Mononuclear cell (primary cell): ENCODE measurements at regions not wholly inside any gene's neighbourhood (a gene's known extent, or its start where the extent isn't known, plus 50 kb on each side); places are given as distances from the start of the nearest gene placed in this dataset.

ENCODE experiments used
- H3K27me3 ChIP-seq: 2 replicates; pipeline ENCODE4 v1.6.0; 2011; ENCODE audit warnings: low read length, control low read depth; ENCODE audit not compliant: insufficient read depth
- H3K4me1 ChIP-seq: 2 replicates; pipeline ENCODE4 v1.5.1; 2011; ENCODE audit warnings: mild to moderate bottlenecking, low read length, control low read depth; ENCODE audit not compliant: insufficient read depth
- H3K4me3 ChIP-seq: 2 replicates; pipeline ENCODE4 v1.5.1; 2011; ENCODE audit warnings: mild to moderate bottlenecking, low read length, moderate library complexity
- H3K9me3 ChIP-seq: 2 replicates; pipeline ENCODE4 v1.5.1; 2011; ENCODE audit warnings: low read depth, mild to moderate bottlenecking, control low read depth, low read length

GRCh38 chr1:72489801-72490200 lies 207.5 kb upstream of the NEGR1 start:
- H3K27me3 ChIP-seq, result no peaks in the 10 kb centered on the region
- H3K9me3 ChIP-seq, result no peaks in the 10 kb centered on the region
- H3K4me1 ChIP-seq, result no peaks in the 10 kb centered on the region
- H3K4me3 ChIP-seq, result no peak overlapping the region

DNA sequence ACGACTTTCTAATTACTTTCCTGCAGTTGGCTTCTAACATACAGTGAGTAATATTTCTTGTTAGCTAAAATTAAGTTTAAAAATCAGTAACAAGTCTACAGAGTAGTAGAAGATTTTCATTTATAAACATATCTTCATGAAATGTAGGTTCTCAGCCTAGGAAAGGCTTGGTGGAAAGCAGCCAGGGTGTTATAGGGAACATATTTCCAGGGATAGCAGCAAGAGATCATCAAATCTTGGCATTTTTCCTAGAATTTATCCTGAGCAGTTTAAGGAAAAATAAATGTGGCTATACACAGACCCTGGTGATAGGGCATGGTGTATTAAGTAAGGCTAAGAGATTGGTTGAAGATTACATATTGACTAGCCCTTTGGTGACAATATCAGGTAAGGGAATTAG lies 203.5 kb upstream of the NEGR1 start:
- Histone ChIP-seq H3K27me3 (no peaks in the 10 kb centered on the region), H3K4me3 (no peak overlapping the region), H3K4me1 (no peaks in the 10 kb centered on the region), H3K9me3 (no peaks in the 10 kb centered on the region)

DNA sequence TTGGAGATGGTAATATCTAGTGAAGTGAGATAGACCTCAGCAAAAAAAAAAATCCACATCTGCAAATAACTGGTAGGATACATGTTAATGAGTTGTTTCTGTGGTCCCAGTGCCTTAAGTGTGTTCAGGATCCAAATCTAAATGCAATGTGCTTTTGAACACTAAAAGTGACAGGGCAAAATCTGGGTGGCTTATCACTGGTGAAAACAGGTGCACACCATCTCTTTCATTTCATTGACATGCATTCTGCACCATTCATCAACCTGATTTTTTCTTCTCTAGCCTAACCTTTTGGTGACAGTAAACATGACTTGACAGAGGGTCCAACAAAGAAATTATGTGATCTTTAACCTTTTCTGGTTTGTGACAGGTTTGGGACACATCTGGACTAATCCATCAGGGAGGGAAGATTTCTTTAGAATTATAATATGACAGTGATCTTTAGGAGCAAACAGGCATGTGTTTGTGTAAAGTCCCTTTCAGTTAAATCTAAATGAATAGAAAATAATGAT lies 201.6 kb upstream of the NEGR1 start:
- Histone ChIP-seq H3K27me3 (no peaks in the 10 kb centered on the region), H3K9me3 (no peaks in the 10 kb centered on the region), H3K4me1 (no peaks in the 10 kb centered on the region), H3K4me3 (no peak overlapping the region)

DNA sequence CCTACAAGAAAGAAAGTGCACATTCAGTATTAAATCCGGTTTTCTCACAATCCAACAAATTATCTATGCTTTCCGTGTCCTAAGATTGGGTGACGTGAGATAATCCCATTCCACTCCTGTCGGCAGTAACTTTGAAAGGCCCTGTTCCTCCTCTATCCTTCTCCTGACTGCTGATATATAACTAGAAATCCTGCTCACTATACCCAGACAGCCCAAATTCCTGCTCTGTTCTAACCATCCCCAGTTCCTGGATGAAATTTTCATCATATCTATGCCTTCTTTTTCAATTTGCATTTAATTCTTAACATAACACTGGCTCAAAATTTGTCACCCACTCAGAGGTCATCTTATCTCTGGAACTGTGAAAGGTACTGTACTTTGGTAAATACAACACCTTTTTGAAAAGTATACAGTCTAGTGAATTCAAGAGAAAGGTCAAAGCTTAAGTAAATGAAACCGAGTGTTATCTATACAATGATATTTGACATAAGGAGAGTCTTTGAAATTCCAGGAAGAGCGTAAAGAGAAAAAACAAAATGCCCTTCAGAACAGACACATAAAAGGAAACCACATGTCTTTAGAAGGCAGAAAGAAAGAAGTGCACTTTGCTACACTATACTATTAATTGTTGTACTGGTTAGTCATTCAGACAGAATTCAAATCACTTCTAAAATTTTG lies 200.5 kb upstream of the NEGR1 start:
- Histone ChIP-seq H3K27me3 (no peaks in the 10 kb centered on the region), H3K9me3 (no peaks in the 10 kb centered on the region), H3K4me1 (no peaks in the 10 kb centered on the region), H3K4me3 (no peak overlapping the region)

DNA sequence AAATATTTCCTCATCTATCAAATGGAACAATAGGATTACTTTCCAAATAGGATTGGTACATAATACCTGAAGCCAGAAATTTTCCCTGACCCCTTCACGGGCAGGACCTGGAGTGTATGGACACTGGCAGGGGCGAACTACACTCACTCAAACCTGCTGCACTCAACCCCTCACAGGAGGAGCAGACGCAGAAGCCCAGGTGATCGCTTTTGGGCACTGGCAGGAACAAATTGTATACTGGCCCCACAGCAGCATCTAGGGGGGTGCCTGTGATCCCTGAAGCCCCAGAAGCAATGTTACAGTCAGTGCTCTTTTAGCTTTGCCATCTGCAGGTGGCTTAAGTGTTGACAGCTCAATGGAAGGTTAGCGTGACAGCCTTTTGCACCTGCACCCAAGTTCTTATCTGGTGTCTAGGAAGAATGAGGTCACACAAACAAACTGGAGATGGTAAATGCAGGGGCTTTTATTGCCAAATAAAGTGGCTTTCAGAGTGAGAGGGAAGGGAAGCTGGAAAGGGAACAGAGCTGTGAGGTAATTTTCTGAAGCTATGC lies 199.2 kb upstream of the NEGR1 start:
- H3K4me1 ChIP-seq, result no peaks in the 10 kb centered on the region
- no peak overlapping the region for H3K4me3 ChIP-seq
- no peaks in the 10 kb centered on the region for H3K27me3 ChIP-seq
- no peaks in the 10 kb centered on the region for H3K9me3 ChIP-seq

GRCh38 chr1:72466376-72466775 lies 184.0 kb upstream of the NEGR1 start:
- H3K27me3 ChIP-seq, result no peaks in the 10 kb centered on the region
- H3K9me3 ChIP-seq, result no peaks in the 10 kb centered on the region
- no peak overlapping the region for H3K4me3 ChIP-seq
- no peaks in the 10 kb centered on the region for H3K4me1 ChIP-seq

GRCh38 chr1:72462186-72462905 lies 180.0 kb upstream of the NEGR1 start:
- H3K4me3 ChIP-seq, result no peak overlapping the region
- no peaks in the 10 kb centered on the region for H3K4me1 ChIP-seq
- H3K27me3 ChIP-seq, result no peaks in the 10 kb centered on the region
- no peaks in the 10 kb centered on the region for H3K9me3 ChIP-seq

- H3K4me3 ChIP-seq, result no peak overlapping the region
- H3K4me1 ChIP-seq, result no peaks in the 10 kb centered on the region
- no peaks in the 10 kb centered on the region for H3K9me3 ChIP-seq
- H3K27me3 ChIP-seq, result no peaks in the 10 kb centered on the region
These were observed 159.9 kb upstream of the NEGR1 start for GRCh38 chr1:72442262-72442661.

GRCh38 chr1:72439036-72439435 lies 156.7 kb upstream of the NEGR1 start:
- H3K4me3 ChIP-seq, result no peak overlapping the region
- H3K4me1 ChIP-seq, result no peaks in the 10 kb centered on the region
- no peaks in the 10 kb centered on the region for H3K9me3 ChIP-seq
- H3K27me3 ChIP-seq, result no peaks in the 10 kb centered on the region

- Histone ChIP-seq H3K4me1 (no peaks in the 10 kb centered on the region), H3K4me3 (no peak overlapping the region), H3K27me3 (no peaks in the 10 kb centered on the region), H3K9me3 (no peaks in the 10 kb centered on the region)
These were observed 155.9 kb upstream of the NEGR1 start for GRCh38 chr1:72438270-72438669.

GRCh38 chr1:72435025-72435424 lies 152.7 kb upstream of the NEGR1 start:
- Histone ChIP-seq H3K4me3 (no peak overlapping the region), H3K4me1 (no peaks in the 10 kb centered on the region), H3K9me3 (no peaks in the 10 kb centered on the region), H3K27me3 (no peaks in the 10 kb centered on the region)

GRCh38 chr1:72434070-72434469 lies 151.7 kb upstream of the NEGR1 start:
- Histone ChIP-seq H3K4me1 (no peaks in the 10 kb centered on the region), H3K27me3 (no peaks in the 10 kb centered on the region), H3K4me3 (no peak overlapping the region), H3K9me3 (no peaks in the 10 kb centered on the region)

- H3K4me3 ChIP-seq, result no peak overlapping the region
- H3K9me3 ChIP-seq, result no peaks in the 10 kb centered on the region
- no peaks in the 10 kb centered on the region for H3K27me3 ChIP-seq
- no peaks in the 10 kb centered on the region for H3K4me1 ChIP-seq
These were observed 151.3 kb upstream of the NEGR1 start for GRCh38 chr1:72433591-72433990.

GRCh38 chr1:72432645-72433267 lies 150.4 kb upstream of the NEGR1 start:
- H3K4me3 ChIP-seq, result no peak overlapping the region
- H3K4me1 ChIP-seq, result no peaks in the 10 kb centered on the region
- H3K9me3 ChIP-seq, result no peaks in the 10 kb centered on the region
- no peaks in the 10 kb centered on the region for H3K27me3 ChIP-seq

- Histone ChIP-seq H3K9me3 (no peaks in the 10 kb centered on the region), H3K4me1 (no peaks in the 10 kb centered on the region), H3K27me3 (no peaks in the 10 kb centered on the region), H3K4me3 (no peak overlapping the region)
These were observed 149.5 kb upstream of the NEGR1 start for GRCh38 chr1:72431810-72432209.
